GM18858 (cell line): ENCODE measurements at regions not wholly inside any gene's neighbourhood (a gene's known extent, or its start where the extent isn't known, plus 50 kb on each side); places are given as distances from the start of the nearest gene placed in this dataset.
"Not testable (repeated sequence)": the region's sequence is repeated elsewhere in the genome, so short reads cannot be mapped to it uniquely, and the experiment has no call there.

Source experiments
- ATAC-seq: cut with Tn5 transposase; IDR thresholded peaks from one replicate; pipeline ENCODE4 v1.9.1; 2021; ENCODE audit not compliant: unreplicated experiment

DNA sequence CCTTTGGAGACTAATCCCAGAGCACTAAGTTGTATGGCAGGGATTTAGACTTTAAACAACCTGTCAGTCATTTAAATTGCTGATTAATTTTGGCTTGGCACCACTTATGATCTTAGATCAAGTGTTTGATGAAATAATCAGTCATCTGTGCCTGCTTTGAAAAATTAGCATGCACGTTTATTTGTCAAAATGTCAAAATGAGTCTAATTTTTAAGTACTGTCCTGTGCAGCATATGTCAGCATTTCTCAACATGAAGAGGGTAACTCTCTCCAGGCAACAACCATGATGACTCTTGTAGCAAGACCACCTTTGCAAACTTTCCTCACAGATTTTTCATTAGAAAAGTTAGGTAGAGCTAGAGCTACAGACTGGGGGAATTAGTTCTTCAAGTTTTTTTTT lies 155.7 kb upstream of the GJE1 start:
- no peak for ATAC-seq

DNA sequence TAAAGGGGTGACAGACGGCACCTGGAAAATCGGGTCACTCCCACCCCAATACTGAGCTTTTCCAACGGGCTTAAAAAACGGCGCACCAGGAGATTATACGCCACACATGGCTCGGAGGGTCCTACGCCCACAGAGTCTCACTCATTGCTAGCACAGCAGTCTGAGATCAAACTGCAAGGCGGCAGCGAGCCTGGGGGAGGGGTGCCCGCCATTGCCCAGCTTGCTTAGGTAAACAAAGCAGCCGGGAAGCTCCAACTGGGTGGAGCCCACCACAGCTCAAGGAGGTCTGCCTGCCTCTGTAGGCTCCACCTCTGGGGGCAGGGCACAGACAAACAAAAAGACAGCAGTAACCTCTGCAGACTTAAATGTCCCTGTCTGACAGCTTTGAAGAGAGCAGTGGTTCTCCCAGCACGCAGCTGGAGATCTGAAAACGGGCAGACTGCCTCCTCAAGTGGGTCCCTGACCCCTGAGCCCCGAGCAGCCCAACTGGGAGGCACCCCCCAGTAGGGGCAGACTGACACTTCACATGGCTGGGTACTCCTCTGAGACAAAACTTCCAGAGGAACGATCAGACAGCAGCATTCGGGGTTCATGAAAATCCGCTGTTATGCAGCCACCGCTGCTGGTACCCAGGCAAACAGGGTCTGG lies 162.8 kb upstream of the GJE1 start:
- ATAC-seq, result not testable (repeated sequence)

DNA sequence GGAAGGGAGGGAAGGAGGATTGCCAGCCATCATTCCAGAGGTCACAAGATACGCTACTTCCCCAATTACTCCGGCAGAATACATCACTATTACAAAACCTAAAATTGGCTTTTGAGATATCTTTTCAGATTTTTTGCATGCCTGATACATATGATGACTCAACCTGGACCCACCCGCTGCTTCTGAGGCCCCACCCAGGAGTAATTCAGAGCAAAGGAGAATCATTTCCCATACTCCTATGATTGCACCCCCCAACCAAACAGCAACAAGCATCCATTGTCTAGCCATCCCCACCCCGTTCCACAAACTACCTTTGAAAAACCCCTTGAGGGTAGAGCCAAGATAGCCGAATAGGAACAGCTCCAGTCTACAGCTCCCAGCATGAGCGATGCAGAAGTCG lies 163.5 kb upstream of the GJE1 start:
- no peak for ATAC-seq

DNA sequence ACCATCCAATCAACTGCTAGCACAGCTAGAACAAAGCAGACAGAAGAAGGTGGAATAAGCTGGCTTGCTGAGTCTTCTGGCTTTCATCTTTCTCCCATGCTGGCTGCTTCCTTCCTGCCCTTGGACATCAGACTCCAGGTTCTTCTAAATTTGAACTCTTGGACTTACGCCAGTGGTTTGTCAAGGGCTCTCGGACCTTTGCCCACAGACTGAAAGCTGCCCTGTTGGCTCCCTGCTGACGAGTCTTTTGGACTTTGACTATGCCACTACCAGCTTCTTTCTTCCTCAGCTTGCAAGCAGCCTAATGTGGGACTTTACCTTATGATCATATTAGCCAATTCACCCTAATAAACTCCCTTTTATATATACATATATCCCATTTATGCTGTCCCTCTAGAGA lies 164.1 kb upstream of the GJE1 start:
- ATAC-seq, result no peak

DNA sequence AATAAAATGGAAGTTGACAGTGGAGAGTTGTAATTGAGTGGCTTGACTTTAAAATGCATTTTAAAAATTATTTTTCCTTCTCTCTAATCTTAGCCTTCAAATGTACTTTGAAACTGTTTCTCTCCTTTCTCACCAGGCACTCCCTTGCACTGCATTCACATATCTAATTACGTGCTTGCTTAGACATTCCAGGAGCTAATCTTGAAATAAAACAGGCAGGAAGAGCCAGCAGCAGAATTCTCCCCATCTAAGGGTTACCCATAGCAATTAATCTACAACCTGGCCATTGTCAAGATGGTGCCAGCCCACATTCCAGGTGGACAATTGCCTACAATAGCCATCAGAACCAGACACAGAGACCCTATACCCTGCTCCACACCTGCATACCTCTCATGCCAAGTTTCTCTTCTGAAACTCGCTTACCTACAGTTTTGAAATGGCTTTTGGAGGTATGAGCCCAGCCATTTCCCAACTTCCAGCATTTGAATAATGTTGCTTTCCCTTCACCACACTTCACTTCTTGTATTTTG lies 167.6 kb upstream of the GJE1 start:
- ATAC-seq, result no peak

DNA sequence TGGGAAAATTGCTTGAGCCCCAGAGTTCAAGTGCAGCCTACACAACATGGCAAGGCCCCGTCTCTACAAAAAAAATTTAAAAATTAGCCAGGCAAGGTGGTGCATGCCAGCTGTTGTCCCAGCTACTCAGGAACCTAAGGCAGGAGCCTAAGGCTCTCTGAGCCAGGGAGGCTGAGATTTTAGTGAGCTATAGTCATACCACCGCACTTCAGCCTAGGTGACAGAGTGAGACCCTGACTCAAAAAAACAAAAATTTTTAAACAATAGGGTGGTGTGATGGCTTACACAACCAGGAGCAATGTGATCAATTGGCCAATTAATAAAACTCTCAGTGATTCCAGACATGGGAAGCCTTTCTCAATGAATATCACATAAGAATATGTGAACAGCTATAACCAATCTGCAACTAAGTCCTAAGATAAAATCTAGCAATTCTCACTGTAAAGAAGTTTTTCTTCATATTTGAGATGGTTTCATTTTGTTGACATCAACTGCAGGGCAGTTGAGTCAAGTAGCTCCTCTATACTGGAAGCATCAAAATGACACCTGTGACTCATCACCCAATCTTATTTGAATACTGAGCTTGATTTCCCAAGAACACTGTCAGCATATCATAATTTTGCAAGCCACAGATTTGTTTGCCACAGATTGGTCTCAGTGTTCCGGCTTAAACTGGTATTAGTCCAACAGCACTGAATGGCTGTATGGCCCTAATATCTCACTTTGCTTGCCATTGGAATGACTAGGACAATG lies 169.0 kb upstream of the GJE1 start:
- no peak for ATAC-seq

DNA sequence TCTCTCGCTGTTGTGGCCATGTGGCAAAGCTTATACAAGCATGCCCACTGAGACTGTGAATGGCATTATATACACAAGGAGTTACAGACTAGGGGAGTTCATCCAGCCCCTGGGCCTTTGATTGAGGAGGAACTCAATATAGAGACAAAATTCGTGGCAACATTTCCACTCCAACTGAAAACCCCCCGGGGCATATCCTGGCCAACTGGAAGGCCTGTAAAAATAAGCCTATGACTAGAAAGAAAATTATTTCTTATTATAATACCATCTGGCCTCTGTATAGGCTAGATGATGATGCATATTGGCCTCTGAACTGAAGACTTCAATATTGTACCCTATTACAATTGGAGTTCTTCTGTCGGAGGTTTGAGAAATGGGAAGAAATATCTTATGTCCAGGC lies 175.5 kb upstream of the GJE1 start:
- no peak for ATAC-seq

DNA sequence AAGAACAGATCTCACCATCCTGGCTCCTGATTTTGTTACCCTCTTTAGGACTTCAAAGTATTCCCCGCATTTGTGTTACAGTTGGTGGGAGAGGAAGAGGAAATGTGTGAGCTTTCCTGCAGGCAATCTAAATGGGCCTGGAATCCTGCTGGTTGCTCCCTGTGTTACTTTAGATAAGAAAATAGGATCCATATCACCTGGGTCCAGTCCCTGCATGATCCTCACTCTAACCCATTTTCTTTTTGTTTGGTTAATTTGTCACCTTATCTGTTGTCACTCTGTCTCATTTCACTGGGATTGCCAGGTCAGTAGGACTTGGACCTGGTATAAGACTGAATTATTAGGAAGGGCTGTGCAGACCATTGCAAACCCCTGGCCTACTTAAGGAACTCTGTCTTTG lies 175.9 kb upstream of the GJE1 start:
- no peak for ATAC-seq

DNA sequence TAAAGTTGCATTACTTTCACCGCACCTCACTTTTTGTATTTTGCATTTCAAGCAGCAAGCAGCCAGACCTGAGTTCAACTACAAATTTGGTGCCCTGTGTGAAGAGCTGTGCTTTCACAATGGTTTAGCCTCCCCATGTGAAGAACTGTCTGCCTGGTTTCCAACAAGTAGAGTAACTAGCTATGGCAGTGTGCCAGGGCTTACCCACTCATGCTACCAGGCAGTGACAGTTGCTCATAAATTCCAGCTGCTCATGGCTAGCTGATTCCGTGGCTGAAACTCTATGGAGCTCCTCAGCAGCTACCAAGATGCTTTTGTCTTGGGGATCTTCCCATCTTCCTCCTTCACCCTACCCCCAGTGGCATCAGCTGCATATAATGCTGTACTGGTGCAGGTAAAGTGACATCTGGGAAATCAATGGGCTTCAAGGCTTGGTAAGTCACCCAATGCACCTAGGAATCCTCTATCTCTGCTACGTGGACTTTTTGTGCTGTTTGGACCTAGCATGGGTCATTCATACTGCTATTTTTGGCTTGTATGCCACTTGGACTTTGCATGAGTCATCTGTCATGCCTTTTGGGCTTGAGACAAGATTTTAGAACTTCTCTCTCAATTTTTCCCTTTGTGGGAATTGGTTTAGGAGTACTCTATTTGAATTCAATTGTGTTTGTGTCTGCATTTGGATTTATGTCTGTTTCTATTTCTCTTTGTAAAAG lies 176.5 kb upstream of the GJE1 start:
- no peak for ATAC-seq

DNA sequence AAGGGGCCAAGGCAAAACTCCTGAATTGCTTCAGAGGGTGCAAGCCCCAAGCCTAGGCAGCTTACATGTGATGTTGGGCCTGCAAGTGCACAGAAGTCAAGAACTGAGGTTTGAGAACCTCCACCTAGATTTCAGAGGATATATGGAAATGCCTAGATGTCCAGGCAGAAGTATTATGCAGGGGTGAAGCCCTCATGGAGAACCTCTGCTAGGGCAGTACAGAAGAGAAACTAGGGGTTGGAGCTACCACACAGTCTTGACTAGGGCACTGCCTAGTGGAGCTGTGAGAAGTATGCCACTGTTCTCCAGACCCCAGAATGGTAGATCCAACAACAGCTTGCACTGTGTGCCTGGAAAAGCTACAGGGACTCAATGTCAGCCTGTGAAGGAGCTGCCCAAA lies 179.7 kb upstream of the GJE1 start:
- no peak for ATAC-seq

DNA sequence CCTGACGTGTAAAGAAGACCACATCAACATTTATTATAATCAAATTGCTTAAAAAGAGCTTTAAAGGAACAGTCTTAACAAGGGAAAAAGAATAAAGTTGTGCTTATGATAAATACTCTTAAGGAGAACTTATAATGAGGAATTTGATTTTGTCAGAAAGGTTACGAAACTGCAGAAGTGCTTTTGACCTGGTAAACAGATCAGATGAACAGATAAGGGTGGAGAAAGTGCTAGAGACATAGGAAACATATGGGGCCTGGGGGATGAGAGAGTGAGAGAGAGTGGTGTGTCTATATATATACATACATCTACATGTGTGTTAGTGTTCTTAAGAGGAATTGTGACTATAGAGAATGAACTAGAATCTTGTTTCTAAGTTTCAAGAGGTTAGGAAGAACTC lies 186.2 kb upstream of the GJE1 start:
- ATAC-seq, result no peak

DNA sequence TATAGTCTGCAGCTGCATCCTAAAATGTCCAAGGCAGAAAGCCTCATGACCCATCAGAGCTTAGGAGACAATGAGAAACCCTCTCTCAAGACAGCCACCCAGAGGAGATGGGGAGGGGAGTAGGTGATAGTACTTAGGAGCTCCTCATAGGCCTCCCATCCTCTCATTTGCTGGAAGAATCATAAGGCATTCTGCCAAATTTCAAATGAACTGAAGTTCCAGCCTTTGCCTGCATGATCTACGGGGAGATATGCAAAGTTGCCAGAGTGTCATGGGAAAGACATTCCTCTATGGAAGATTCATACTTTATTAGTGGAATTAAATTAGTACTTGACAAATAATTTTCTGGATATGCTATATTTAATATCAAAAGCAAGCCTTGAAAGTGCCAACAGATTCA lies 194.1 kb upstream of the GJE1 start:
- no peak for ATAC-seq

DNA sequence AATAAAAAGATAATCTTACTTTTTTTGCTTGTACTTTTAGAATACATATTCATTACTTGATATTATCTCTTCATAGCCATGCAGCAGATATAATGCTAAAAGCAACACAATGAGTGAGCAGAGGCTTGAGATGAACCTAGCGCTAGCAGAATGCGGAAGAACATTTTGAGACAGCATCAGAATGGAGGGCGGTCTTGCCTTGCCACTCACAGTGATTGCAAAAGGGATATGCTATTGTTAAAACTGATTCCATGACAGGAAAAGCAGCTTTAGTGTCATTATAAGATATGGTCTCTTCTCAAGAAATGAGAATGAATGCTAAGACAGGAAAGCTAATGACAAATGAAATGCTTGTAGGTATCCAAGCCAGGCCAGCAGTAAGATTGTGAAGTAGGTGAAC lies 200.0 kb upstream of the GJE1 start:
- no peak for ATAC-seq

DNA sequence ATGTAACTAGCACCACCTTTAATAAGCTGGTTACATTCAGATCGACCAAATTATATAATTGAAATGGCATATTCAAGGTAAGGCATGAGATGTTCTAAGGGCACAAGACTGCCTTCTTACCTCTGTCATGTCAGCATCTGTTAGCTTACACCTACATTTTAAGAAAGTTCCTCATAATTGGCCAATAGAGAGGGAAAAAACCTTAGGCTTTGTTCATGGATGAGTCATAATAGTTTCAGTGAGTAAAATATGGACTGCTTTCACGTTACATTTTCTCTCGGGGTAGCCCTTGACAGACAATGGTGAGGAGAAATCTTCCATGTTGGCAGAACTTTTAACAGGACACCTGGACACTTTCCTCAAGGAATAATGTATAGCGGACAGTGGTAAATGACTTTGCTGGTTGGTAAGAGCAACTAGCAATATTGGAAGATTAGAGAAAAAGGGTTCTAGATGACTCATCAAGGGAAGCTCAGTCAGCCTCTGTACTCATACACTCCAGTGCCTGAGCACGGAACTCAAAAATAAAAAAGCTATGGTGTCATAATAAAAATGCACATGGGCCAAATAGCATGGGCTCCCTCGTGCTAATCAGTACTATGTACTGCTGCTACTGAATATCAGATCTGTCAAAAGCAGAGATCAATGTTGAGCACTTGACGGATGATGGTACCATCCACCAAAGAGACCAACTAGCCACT lies 206.4 kb upstream of the GJE1 start:
- ATAC-seq, result peak; percentile 86

DNA sequence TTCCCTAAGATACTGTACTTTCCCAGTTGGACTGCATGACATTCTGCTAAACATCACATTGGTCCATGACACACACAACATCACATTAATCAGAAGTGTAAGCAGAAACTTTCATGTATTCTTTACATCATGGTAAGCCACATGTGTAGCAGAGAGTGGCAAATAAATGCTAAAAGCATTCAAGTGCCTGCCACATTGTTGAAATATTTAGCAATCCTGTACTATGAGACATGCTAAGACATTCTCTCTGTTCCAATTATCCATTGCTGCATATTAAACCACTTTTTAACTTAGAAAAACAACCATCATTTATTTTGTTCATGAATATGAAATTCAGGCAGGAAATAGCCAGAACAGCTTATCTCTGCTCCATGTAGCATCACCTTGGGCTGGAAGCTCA lies 207.7 kb upstream of the GJE1 start:
- no peak for ATAC-seq

DNA sequence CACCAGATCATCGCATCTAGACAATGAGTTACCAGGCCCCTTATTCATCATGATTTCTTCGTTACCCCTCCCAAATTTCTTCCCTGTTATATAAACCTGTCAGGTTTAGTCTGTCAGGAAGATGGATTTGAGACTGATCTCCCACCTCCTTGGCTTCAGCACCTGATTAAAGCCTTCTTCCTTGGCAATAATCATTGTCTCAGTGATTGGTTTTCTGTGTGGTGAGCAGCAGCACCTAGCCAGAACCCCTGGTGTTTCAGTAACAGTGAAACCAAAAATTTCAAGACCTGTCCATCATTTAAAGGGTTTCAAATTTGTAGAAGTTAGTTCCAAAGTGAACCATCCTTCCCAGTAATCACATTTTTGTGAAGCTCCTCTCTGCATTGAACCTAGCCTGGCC lies 209.8 kb upstream of the GJE1 start:
- no peak for ATAC-seq

DNA sequence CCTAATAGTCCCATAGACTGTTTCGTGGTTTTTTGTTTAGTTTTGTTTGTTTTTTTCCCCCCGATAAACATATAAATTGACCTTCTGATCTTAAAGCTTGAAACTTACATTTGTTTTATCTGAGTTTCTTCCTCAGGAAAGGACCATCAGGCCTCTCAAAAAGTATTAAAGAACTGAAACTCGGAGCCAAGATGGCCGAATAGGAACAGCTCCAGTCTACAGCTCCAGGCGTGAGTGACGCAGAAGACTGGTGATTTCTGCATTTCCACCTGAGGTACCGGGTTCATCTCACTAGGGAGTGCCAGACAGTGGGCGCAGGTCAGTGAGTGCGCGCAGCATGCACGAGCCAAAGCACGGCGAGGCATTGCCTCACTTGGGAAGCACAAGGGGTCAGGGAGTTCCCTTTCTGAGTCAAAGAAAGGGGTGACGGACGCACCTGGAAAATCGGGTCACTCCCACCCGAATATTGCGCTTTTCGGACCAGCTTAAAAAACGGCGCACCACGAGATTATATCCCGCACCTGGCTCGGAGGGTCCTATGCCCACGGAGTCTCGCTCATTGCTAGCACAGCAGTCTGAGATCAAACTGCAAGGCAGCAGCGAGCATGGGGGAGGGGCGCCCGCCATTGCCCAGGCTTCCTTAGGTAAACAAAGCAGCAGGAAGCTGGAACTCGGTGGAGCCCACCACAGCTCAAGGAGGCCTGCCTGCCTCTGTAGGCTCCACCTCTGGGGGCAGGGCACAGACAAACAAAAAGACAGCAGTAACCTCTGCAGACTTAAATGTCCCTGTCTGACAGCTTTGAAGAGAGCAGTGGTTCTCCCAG lies 215.8 kb upstream of the GJE1 start:
- not testable (repeated sequence) for ATAC-seq

DNA sequence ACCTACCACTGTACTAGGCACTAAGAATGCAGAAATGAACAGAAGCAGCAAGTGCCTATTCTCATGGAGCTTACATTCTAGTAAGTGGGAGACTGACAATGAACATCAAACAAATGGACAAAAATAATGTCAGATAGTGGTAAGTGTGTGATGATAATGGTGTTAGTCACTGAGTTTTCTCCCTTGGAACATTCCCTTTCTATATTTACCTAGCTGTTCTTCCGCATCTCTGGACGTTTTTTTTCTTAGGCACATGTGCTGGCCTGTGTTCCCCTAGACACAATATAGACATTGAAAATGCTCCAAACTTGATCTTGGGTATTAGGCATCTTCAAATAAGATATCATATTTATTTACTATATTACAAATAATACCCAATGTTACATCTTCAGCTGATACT lies 218.1 kb upstream of the GJE1 start:
- ATAC-seq, result no peak

DNA sequence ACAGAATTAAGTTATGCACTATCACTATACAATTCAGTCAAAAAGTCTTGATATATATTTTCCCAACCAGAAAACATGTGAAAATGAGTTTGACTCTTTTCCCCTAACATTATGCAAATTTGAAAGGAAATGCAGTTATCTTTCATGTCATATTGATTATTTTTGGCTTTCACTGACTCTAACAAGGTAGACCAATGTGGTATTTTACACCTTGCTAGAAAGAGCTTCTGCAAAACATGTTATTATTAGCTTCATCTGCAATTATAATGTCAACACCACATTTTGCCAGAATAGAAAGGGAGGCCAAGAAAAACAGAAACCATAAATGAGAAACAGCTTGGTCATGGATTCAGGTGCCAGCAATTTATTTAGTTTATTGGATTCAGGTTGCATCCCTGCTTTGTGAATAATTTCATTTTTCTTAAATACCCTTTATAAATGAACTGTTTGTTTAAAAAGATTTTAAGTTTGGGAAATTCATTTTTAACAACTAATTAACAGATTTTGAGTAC lies 226.1 kb upstream of the GJE1 start:
- ATAC-seq, result peak; percentile 32

DNA sequence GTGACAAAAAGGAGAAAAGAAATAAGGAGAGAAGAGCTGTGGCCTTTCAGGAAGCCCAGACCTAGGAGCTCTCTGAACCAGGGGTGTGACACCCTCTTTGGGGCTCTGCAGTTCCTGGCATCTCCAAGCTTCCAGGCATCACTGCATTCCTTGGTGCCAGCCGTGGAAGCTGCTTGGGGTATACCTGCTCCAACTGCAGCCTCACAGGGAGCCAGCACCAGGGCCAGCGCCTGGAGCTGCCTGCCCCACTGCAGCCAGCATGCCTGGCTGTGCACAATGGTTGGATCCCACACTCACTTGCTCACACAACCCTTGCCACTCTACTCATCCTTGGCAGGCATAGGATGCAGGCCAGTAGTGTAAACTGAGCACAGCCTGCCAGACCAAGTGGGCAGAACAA lies 242.1 kb upstream of the GJE1 start:
- ATAC-seq, result no peak
